Dermis microvascular lymphatic vessel endothelial cell (primary cell): ENCODE measurements at regions not wholly inside any gene's neighbourhood (a gene's known extent, or its start where the extent isn't known, plus 50 kb on each side); places are given as distances from the start of the nearest gene placed in this dataset.
"Not testable (repeated sequence)": the region's sequence is repeated elsewhere in the genome, so short reads cannot be mapped to it uniquely, and the experiment has no call there.

ENCODE experiments used
- DNase-seq, 2 donors: peaks; one replicate each; pipeline versions ENCODE4 v3.0.0 to v3.0.0-alpha.2; 2010; ENCODE audit warnings: low read depth in 2 of 2

DNA sequence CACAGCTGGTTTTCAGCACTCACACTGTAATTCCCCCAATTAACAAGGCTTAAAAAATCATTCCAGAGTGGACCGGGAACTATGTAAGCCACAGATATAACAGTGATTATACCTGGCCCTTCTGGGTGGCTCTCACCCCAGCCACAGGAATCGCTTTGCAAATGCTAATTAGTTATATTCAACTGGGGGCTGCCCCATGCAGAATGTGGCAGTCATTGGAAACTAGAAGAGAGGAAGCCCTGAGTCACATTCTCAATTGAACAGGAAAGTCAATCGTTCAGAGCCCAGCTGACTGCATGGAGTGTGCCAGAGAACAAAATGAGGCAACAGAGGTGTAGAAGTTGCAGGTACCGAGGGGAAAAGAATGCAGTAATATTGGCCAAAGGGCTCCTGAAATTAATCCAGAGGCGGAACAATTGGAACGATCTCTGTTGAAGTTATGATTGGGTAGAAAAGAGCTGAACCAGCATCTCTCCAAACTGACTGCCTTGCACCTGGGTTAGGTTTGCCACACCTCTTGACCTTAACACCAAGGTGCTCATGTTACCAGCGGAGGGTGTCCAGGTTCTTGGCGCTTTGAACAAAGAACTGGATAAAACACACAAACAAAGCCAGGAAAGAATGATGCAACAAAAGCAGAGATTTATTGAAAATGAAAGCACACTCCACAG lies 909.7 kb upstream of the AUTS2 start:
- no peak for DNase-seq

- DNase-seq, result no peak
Observed at GRCh38 chr7:68689087-68689433, 909.2 kb upstream of the AUTS2 start.

DNA sequence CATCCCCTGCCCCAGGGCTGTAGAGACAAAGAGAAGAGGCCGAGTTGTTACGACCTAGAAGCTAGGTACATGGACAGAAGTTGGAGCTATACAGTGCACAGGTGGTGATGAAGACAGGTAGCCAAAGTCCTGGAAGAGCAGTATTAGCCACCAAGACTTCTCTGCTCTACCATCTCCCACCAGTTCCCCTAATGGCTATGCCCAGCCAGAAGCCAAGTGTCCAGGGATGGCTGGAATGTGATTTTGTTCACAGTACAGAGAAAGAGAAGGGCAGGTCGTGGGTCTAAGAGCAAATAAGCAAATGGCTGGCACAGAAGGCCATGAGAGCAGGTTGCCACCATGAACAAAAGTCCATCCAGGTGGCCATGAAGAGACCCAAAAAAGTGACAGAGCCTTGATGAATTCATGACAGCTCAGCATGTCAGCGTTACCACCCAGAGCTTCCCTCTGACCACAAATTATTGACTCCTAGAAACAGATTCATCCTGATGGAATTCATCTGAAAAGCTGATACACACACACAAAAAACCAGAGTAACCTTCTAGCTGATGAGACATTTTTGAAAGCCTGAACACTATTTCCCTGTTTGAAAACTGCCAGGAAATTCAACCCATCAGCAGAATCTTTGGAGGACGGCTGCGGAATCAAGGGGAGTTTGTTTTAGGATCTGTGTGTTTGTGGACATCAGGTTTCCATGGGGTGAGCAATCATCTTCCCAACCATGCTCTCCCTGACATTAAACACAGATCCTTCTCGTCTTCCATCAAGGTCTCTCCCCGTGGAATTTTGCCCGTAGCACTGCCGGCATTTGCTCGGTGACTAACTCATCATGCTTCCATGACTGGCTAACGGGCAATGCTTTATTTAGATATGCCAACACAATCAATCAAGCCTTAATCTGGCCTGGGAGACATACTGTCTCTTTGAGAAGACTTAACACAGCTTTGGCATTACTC lies 906.7 kb upstream of the AUTS2 start:
- DNase-seq, result no peak

DNA sequence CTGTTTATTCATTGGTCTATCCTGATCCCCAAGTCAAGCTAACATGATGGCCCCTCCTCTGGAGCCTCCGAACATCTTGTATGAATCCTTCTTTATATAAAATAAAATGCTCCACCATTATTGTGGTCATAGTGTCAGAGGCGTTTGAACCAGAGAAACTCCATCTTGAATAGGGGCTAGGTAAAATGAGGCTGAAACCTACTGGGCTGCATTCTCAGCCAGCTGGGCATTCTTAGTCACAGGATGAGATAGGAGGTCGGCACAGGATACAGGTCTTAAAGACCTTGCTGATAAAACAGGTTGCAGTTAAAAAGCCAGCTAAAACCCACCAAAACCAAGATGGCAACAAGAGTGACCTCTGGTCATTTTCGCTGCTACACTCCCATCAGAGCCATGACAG lies 905.8 kb upstream of the AUTS2 start:
- no peak for DNase-seq

DNA sequence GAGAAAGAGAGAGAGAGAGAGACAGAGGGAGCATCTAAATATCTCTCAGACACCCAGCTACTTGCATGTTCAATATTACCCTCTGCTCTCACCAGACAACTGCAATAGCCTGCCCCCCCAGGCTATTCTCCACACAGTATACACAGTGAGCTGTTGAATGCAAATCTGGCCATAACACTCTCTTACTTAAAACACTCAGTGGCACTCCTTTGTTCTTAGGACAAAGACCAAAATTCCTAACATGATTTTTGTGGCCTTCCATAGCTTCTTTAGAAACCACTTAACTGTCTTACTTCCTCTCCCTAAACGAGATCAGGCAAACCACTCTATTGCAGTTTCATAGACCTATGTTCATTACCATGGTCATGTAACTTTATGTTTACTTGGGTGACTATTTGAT lies 903.6 kb upstream of the AUTS2 start:
- DNase-seq, result no peak

GRCh38 chr7:68697796-68698280 lies 900.4 kb upstream of the AUTS2 start:
- DNase-seq, result no peak

- DNase-seq, result no peak
Observed at GRCh38 chr7:68699090-68699711, 899.1 kb upstream of the AUTS2 start.

- DNase-seq, result no peak
Observed at GRCh38 chr7:68700414-68700813, 897.9 kb upstream of the AUTS2 start.

- no peak for DNase-seq
Observed at GRCh38 chr7:68706291-68706690, 892.0 kb upstream of the AUTS2 start.

GRCh38 chr7:68707159-68707558 lies 891.1 kb upstream of the AUTS2 start:
- no peak for DNase-seq

- DNase-seq, result no peak
Observed at GRCh38 chr7:68707958-68708357, 890.3 kb upstream of the AUTS2 start.

DNA sequence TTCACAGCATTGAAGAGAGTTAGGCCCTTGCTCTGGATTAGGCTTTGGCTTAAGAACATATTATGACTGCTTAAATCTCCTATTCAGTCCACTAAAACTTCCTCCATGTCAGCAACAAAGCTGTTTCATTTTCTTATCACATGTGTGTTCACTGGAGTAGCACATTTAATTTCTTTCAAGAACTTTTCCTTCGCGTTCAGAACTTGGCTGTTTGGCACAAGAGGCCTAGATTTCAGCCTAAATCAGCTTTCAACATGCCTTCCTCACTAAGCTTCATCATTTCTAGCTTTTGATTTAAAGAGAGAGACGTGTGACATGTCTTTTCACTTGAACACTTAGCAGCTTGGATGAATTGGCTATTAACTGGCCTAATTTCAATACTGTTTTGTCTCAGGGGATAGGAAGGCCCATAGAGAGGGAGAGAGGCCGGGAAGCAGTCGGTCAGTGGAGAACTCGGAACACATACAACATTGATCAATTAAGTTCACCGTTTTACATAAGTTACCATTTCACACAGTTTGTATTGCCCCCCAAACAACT lies 885.2 kb upstream of the AUTS2 start:
- no peak for DNase-seq

GRCh38 chr7:68714135-68714534 lies 884.1 kb upstream of the AUTS2 start:
- not testable (repeated sequence) for DNase-seq

GRCh38 chr7:68715907-68716306 lies 882.4 kb upstream of the AUTS2 start:
- DNase-seq, result no peak

DNA sequence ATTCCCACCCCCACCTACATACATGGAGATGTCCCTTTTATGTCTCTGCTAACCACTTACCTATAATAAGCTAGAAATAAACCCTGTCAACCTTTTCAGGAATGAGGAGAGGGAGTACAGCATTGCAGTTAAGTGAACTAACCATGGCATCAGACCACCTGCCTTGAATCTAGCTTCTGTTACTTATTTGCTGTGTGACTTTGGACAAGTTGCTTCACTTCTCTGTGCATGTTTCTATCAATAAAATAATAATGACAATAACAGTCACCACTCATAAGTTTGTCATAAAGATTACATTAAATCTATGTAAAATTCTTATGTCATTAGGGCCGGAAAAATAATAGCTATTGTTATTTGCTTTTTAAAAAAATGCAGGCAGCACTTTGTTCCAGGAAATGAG lies 881.1 kb upstream of the AUTS2 start:
- no peak for DNase-seq

DNA sequence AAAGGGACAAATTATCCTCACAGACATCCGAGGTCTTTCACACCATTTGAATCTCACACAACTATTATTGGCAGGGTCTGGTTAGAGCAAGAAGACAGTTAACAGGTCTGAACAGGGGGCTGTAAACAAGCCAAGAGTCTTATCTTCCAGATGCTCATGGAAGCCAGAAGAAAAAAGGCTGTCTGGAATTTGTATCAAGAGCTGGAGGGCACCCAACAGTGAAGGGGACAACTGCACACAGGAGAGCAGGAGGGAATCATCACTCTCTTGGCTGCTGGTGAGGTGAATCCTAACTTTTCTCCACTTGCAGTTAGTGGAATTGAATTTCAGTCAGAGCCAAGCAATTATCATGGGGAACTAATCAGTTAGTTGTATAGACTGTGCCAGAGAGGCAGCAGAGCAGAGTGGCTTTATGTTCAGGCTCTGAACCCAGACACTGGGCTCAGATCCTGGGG lies 880.2 kb upstream of the AUTS2 start:
- DNase-seq, result no peak

GRCh38 chr7:68720697-68721096 lies 877.6 kb upstream of the AUTS2 start:
- no peak for DNase-seq

DNA sequence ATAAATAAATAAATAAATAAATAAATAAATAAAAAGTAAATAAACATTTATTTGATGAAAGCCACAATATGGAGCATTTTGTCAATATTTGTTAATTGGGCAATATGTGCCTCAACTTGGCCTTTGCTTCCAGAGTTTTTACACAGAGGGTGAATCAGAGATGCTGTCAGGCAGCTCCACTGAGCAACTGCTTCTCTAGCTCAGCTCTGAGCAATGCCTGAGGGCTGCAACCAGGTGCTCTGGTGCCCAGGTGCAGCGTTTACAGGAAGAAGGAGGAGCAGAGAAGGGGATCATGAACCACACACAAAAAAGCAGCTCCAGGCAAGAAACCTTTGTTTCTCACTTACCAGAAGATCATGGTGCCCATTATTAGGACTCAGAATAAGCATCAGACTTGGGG lies 876.2 kb upstream of the AUTS2 start:
- DNase-seq, result no peak

DNA sequence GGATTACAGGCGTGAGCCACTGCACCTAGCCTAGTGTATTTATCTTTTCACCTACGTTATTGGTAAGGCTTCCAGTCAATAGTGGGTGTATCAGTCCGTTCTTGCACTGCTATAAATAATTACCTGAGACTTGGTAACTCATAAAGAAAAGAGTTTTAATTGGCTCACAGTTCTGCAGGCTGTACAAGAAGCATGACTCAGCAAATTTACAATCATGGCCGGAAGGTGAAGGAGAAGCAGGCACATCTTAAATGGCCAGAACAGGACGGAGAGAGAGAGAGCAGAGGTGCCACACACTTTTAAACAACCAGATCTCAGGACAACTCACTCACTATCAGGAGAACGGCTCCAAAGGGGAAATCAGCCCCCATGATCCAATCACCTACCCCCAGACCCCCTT lies 873.3 kb upstream of the AUTS2 start:
- DNase-seq, result no peak

DNA sequence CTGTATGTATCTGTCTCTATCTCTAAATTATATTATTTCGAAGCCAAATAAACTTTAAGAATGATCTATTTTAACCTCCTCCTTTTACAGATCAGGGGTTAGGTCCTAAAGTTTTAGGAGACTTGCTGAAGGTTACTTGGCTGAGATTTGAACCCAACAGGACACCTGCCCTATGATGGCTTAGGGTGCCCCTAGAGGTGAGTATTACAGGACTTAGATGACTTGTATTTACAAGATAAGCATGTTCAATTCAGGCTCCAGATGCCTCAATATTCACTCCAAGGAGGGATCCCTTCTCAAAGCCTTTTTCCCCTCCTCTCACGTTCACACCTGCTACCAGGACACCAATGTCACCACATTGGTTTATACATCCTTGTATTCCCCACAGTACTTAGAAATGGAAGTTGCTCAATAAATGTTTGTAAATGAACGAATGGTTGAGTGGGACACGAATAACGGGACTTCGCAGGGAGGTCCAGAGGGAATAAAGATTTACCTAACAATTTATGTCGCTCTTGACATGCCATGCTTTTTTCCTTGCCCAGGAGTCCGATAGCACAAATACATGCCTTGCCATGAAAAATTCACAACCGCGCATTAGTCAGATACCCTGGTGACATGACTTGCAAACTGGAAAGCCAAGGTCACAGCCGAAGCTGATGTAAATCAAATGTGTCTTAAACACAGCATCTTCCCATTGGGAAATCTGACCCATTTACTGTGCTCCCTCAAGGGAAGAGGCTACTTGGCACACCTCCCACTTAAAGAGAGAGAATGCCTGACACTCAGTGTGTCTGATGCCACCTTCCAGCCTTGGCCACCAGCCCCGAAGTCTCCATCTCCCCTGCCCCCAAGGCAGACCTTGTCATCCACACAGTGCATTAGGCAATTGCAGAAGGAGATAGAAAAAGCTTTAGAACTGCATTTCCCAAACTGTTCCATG lies 872.2 kb upstream of the AUTS2 start:
- no peak for DNase-seq

DNA sequence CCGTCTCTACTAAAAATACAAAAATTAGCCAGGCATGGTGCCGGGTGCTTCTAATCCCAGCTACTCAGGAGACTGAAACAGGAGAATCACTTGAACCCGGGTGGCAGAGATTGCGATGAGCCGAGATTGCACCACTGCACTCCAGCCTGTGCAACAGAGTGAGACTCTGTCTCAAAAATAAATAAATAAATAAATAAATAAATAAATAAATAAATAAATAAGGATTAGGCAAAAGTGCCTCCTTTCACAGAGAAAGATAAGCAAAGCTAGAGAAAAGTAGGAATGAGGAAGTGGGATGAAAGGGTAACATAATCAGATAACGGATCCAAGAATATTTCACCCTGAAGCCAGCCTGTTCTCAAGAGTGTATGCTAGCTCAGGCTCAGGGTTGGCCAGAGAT lies 869.6 kb upstream of the AUTS2 start:
- not testable (repeated sequence) for DNase-seq
